IMR-90 (cell line): ENCODE measurements at regions not wholly inside any gene's neighbourhood (a gene's known extent, or its start where the extent isn't known, plus 50 kb on each side); places are given as distances from the start of the nearest gene placed in this dataset.

Source experiments
- ATAC-seq: fragments of 200-7000 bp; cut with Tn5 transposase; 2 replicates; pipeline ENCODE4 v1.9.1; 2020; ENCODE audit warnings: low read depth, mild to moderate bottlenecking, moderate library complexity
- BruUV-seq: library from RNA; stranded (reverse); fragments of 400-500 nt; replicated peaks from 2 replicates; lab custom pipeline; 2021; lab: Mats Ljungman, UMichigan
- CTCF ChIA-PET: fragments of 300-600 bp; formaldehyde crosslinking; extraction: SDS; loops from one replicate; lab custom pipeline; 2021; ENCODE audit warnings: antibody characterized with exemption; lab: Yijun Ruan, JAX
- POLR2A ChIA-PET: fragments of 300-600 bp; sonication (Branson Sonifier 250); formaldehyde crosslinking; loops from one replicate; lab custom pipeline; 2022; ENCODE audit warnings: antibody characterized with exemption; ENCODE audit not compliant: unreplicated experiment; lab: Charles Lee
- DNase-seq: peaks from one replicate; pipeline ENCODE4 v3.0.0; 2013
- H2AFZ ChIP-seq: replicated peaks from 2 replicates; pipeline ENCODE3; 2013; ENCODE audit warnings: low read length, mild to moderate bottlenecking; ENCODE audit not compliant: poor library complexity
- H2AK5ac ChIP-seq: 2 replicates; pipeline ENCODE4 v1.6.1; 2013; ENCODE audit warnings: low read depth, low read length, inconsistent platforms
- H2AK9ac ChIP-seq: replicated peaks from 2 replicates; pipeline ENCODE3; 2013; ENCODE audit warnings: mild to moderate bottlenecking, low read depth, low read length, moderate library complexity; ENCODE audit not compliant: poor library complexity
- H2BK120ac ChIP-seq: 2 replicates; pipeline ENCODE4 v1.6.1; 2013; ENCODE audit warnings: low read depth, low read length, inconsistent platforms
- H2BK15ac ChIP-seq: 3 replicates; pipeline ENCODE4 v1.6.1; 2013; ENCODE audit warnings: low read depth, low read length, inconsistent platforms
- H2BK20ac ChIP-seq: 2 replicates; pipeline ENCODE4 v1.6.1; 2013; ENCODE audit warnings: low read depth, mild to moderate bottlenecking, inconsistent platforms, low read length, moderate library complexity
- H2BK5ac ChIP-seq: 2 replicates; pipeline ENCODE4 v1.6.1; 2013; ENCODE audit warnings: mild to moderate bottlenecking, low read depth, low read length, inconsistent platforms; ENCODE audit not compliant: poor library complexity, severe bottlenecking
- H3K14ac ChIP-seq: replicated peaks from 2 replicates; pipeline ENCODE4 v1.6.1; 2013; ENCODE audit warnings: low read depth, low read length, inconsistent platforms
- H3K18ac ChIP-seq: 2 replicates; pipeline ENCODE4 v1.6.1; 2013; ENCODE audit warnings: low read depth, low read length, control low read depth
- H3K23ac ChIP-seq: 2 replicates; pipeline ENCODE4 v1.6.1; 2013; ENCODE audit warnings: low read depth, low read length, inconsistent platforms
- H3K27ac ChIP-seq: 2 replicates; pipeline ENCODE4 v1.5.1; 2013; ENCODE audit warnings: mild to moderate bottlenecking, control low read depth, low read length; ENCODE audit not compliant: insufficient read depth
- H3K27me3 ChIP-seq: 2 replicates; pipeline ENCODE4 v1.6.1; 2013; ENCODE audit warnings: low read length; ENCODE audit not compliant: control insufficient read depth, insufficient read depth
- H3K36me3 ChIP-seq: 2 replicates; pipeline ENCODE4 v1.6.1; 2013; ENCODE audit warnings: low read length, mixed read lengths; ENCODE audit not compliant: control insufficient read depth, insufficient read depth
- H3K4ac ChIP-seq: 2 replicates; pipeline ENCODE4 v1.6.1; 2013; ENCODE audit warnings: low read depth, low read length, inconsistent platforms
- H3K4me1 ChIP-seq: 2 replicates; pipeline ENCODE4 v1.6.1; 2013; ENCODE audit warnings: low read length, mixed read lengths; ENCODE audit not compliant: control insufficient read depth, insufficient read depth
- H3K4me2 ChIP-seq: 2 replicates; pipeline ENCODE4 v1.6.1; 2013; ENCODE audit warnings: low read depth, mild to moderate bottlenecking, control low read depth, low read length, moderate library complexity
- H3K4me3 ChIP-seq: 2 replicates; pipeline ENCODE4 v1.5.1; 2013; ENCODE audit warnings: low read depth, mild to moderate bottlenecking, control low read depth, low read length, moderate library complexity; ENCODE audit not compliant: insufficient read depth
- H3K56ac ChIP-seq: 2 replicates; pipeline ENCODE4 v1.6.1; 2013; ENCODE audit warnings: low read length, inconsistent platforms; ENCODE audit not compliant: insufficient read depth; ENCODE audit errors: extremely low read depth
- H3K79me1 ChIP-seq, 2 experiments: 2 replicates each; pipeline ENCODE4 v1.6.1; 2013; ENCODE audit warnings: low read length in 2 of 2, inconsistent platforms in 1 of 2, low read depth in 1 of 2
- H3K9ac ChIP-seq: 2 replicates; pipeline ENCODE4 v1.6.1; 2013; ENCODE audit warnings: low read depth, low read length, control low read depth
- H3K9me1 ChIP-seq: 2 replicates; pipeline ENCODE4 v1.6.1; 2013; ENCODE audit warnings: low read length, inconsistent platforms; ENCODE audit not compliant: insufficient read depth
- H3K9me3 ChIP-seq: 2 replicates; pipeline ENCODE4 v1.6.1; 2013; ENCODE audit warnings: low read length; ENCODE audit not compliant: control insufficient read depth, insufficient read depth
- H4K20me1 ChIP-seq: 2 replicates; pipeline ENCODE4 v1.6.1; 2013; ENCODE audit warnings: low read length, inconsistent platforms; ENCODE audit not compliant: insufficient read depth
- H4K5ac ChIP-seq: 2 replicates; pipeline ENCODE4 v1.6.1; 2013; ENCODE audit warnings: mild to moderate bottlenecking, low read depth, low read length, control low read depth
- H4K8ac ChIP-seq, 2 experiments: 2 replicates each; pipeline ENCODE4 v1.6.1; 2013; ENCODE audit warnings: low read depth in 2 of 2, low read length in 2 of 2, control low read depth in 1 of 2, inconsistent platforms in 1 of 2
- H4K91ac ChIP-seq: 2 replicates; pipeline ENCODE4 v1.6.1; 2013; ENCODE audit warnings: low read depth, low read length, inconsistent platforms; ENCODE audit not compliant: insufficient read depth
- BHLHE40 ChIP-seq: fragments of 150-350 bp; IDR thresholded peaks from 2 replicates; pipeline ENCODE4 v1.6.1; 2016; ENCODE audit warnings: mild to moderate bottlenecking, low read depth, low read length
- FOS ChIP-seq: fragments of 150-350 bp; IDR thresholded peaks from 2 replicates; pipeline ENCODE4 v1.6.1; 2016; ENCODE audit warnings: low read depth, low read length
- MAZ ChIP-seq: IDR thresholded peaks from 2 replicates; pipeline ENCODE4 v1.6.1; 2012; ENCODE audit warnings: low read depth, mild to moderate bottlenecking, low read length, improper control_type of control experiment, moderate library complexity, borderline replicate concordance
- POLR2A ChIP-seq: IDR thresholded peaks from 2 replicates; pipeline ENCODE4 v1.6.1; 2012; ENCODE audit warnings: mild to moderate bottlenecking, low read depth, low read length
- RAD21 ChIP-seq: IDR thresholded peaks from 2 replicates; pipeline ENCODE4 v1.6.1; 2012; ENCODE audit warnings: low read length, improper control_type of control experiment
- SMC3 ChIP-seq: fragments of 150-350 bp; IDR thresholded peaks from 2 replicates; pipeline ENCODE4 v1.6.1; 2016; ENCODE audit warnings: low read depth, mild to moderate bottlenecking, antibody characterized with exemption, low read length, moderate library complexity
- WGBS, 2 experiments: methylation state at CpG; one replicate each; pipeline versions ENCODE4 v1.1.5 to v1.1.7; 2013; ENCODE audit warnings: missing lambda C conversion rate in 2 of 2; ENCODE audit not compliant: insufficient read length in 1 of 2; ENCODE audit errors: extremely low coverage in 2 of 2; 5-methylcytosine and 5-hydroxymethylcytosine counted together
- dilution Hi-C: fragments of 300-500 bp; cut with HindIII; formaldehyde crosslinking; loops from one replicate; pipeline ENCODE4 v1.14.3; 2018; ENCODE audit warnings: low sequenced_read_pairs; ENCODE audit not compliant: unreplicated experiment
- in situ Hi-C: fragments of 300-500 bp; cut with MboI; formaldehyde crosslinking; loops from 3 replicates; pipeline ENCODE4 v1.14.3; 2019; ENCODE audit warnings: low sequenced_read_pairs, inconsistent platforms, mixed read lengths
- intact Hi-C: fragments of 100-400 bp; cut with micrococcal nuclease; formaldehyde crosslinking; loops from 2 replicates; pipeline ENCODE4 v1.10.0; 2022

DNA sequence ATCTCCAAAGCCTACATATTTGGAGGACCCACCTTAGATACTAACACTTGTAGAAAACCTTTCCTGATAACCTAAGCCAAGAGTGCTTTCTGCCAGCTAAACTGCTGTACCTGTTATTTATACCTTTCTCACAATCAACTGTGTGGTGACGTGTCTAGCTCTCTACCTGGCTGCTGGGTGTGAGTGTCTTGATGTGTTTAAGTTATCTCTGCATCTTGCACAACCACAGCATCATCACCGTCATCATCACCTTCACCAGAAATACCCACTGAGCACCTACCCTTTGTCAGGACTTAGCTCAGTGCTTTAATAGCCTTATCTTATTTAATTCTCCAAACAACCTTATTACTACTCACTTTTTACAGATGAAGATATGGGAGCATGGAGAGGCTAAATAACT, 431.3 kb downstream of the MAFB start:
- Histone ChIP-seq H3K36me3 (no peaks in the 10 kb centered on the region), H3K4me2 (no peak overlapping the region), H3K9me1 (no peaks in the 10 kb centered on the region), H2BK20ac (no peak overlapping the region), H4K8ac (no peak overlapping the region), H4K5ac (no peak overlapping the region), H4K91ac (no peak overlapping the region), H3K9ac (no peak overlapping the region), H3K27me3 (peaks cover 1% of the 10 kb centered on the region; the same call in 1 of the 2 replicates), H3K27ac (no peak overlapping the region), H4K20me1 (no peaks in the 10 kb centered on the region), H3K18ac (no peak overlapping the region), H3K14ac (no peak overlapping the region), H2BK120ac (no peak overlapping the region), H2AK5ac (no peak overlapping the region), H3K9me3 (no peaks in the 10 kb centered on the region), H2AK9ac (no peak overlapping the region), H3K23ac (no peak overlapping the region), H3K4me1 (no peaks in the 10 kb centered on the region), H2BK5ac (no peak overlapping the region), H2BK15ac (no peak overlapping the region), H3K4ac (no peak overlapping the region), H3K56ac (no peak overlapping the region), H3K79me1 (no peaks in the 10 kb centered on the region), H2AFZ (no peak overlapping the region), H3K4me3 (no peak overlapping the region)
- dilution Hi-C loops, result no loop called here
- CTCF ChIA-PET, result no interaction called here
- POLR2A ChIA-PET, result no interaction called here
- no CpG with 5 or more reads among the region's 2 CpGs for WGBS, 2 experiments
- intact Hi-C loops, result no loop called here
- no TSS peak for BruUV-seq
- ATAC-seq, result no peak
- in situ Hi-C loops, result no loop called here
- TF ChIP-seq POLR2A (no peak), FOS (no peak), MAZ (no peak), RAD21 (no peak), SMC3 (no peak), BHLHE40 (no peak)
- DNase-seq, result no peak
